Forelimb muscle (tissue), 1 donor: ENCODE measurements at regions not wholly inside any gene's neighbourhood (a gene's known extent, or its start where the extent isn't known, plus 50 kb on each side); places are given as distances from the start of the nearest gene placed in this dataset.

Source experiments
- DNase-seq: peaks from one replicate; pipeline ENCODE4 v3.0.0-alpha.2; 2013; ENCODE audit warnings: low read depth

DNA sequence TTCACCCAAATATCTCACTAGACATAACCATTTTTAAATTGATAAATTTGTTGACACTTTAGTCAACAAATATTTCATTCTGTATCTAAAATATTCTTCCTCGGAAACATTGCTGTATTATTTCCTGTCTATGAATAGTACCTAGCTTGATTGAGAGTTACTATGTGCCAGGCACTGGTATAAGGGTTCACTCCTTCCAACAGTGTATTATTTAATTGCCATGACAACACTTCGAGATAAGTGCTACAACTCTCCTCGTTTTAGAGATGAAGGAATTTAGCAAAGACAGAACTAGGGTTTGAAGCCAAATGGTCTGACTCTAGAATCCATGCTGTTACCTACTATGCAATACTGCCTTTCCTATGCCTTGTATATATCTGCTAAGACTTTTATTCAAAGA is 287.2 kb downstream of the YTHDC2 start:
- DNase-seq: no peak

DNA sequence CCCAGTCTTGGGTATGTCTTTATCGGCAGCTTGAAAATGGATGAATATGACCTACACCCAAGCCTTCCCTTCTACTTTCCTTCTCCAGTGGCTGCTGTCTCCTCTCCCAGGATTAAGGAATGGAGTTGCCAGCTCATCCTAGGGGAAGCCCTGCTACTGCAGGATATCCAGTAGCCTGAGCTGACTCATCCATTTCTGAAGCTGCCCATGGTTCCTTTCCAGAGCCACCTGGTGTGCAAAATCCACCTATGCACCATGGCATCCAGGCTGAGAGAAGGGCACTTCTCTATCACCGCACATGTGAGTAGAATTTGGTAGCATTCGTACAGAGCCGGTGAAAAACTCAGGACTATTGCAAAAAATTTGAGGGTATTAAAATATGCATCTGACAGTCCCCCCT is 290.8 kb downstream of the YTHDC2 start:
- no peak for DNase-seq

DNA sequence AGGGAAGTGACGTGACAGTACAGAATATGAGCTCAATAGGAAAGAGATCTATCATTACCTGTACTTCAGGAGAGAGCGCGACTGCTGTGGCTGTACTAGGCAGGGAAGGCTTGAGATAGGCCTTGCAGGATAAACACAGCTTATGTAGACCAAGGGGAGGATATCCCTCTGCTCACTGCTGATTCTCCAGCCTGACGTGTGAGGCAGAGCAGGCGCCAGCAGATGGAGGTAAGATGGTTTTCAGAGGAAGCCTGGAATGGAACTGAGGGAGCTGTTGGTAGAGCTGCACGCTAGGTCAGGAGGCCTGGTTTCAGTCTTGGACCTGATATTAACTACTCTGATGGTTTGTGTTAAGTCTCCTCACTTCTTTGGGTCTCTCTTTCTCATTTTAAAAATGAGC is 291.4 kb downstream of the YTHDC2 start:
- no peak for DNase-seq

GRCh38 chr5:113806250-113806649 is 292.8 kb downstream of the YTHDC2 start:
- DNase-seq: no peak

DNA sequence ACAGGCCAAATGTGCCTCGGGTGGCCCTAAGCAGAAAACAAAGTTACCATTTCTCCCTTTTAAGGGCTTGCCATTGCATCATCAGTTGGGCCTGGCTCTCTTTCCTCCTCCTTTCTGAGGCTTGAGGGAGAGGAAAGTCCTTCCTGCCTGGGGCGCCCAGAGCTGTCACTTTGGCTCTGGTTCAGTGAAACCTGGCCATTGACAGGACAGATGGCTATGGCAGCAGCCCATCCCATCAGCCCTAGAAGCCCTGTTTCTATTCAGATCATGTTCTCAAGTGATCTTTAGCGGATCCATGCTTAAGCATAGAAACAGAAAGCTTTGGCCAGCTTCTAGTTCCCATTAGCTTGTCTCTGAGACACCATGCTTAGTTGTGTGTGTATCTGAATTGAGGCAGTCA is 293.4 kb downstream of the YTHDC2 start:
- DNase-seq: no peak

DNA sequence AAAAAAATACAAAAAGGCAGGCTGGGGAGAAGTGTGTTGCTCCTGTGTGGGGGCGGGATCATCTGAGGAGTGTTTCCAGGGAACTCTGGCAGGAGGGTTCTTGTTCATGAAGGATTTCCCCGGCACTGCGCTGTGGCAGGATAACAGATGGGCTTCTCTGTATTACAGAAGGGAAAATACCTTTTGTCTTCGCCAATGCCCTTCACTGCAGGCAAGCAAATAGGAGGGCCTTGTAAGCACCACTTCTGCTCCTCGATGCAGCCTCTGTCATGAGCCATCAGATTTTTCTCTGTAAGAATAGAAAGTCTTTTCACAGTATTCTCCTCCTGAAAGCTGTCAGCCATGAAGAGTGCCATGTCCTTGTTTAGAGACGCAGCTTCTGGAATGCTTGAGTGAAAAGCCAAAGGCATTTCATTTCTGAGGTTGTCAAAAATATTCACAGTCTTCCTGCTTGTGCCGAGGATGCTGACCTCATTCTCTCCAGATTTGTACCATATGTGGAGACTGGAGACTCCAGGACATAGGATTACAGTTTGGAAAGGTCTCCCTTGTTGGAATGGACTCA is 294.0 kb downstream of the YTHDC2 start:
- DNase-seq: peak; percentile 84

DNA sequence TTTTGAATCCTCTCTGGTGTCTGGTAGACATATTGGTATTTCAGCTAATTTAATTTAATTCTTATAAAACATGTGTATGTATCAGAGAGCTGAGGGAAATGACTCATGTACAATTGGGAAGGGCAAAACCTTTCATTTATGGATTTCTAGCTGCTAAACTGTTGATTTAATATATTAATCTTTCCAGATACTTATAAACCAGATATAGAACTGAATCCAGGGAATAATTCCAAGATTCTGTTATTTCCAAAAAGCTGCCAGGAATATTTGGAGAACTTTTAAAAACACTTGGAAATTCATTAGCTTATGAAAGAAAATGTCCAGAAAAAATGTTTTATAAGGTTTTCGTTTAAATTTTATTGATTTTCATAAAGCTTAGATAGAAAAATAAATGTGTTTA is 295.5 kb downstream of the YTHDC2 start:
- DNase-seq: no peak

DNA sequence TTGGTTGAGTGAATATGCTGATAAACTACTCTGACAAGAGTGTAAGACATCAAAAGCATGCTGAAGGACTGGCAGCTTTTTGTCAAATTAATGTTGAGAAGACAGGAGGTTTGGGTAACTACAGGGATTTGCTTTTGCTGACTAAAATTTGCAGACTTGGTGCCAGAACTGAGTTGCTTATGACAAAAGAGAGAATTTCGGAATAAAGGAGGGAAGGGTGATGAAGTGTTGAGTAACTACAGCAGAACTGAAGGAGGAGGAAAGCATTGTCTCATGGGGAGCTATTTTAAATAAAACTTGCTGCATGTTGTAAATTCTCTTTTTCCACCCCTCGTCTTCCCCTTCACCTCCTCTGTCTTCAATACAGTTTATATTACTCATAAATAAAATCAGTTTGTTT is 296.1 kb downstream of the YTHDC2 start:
- DNase-seq: no peak

DNA sequence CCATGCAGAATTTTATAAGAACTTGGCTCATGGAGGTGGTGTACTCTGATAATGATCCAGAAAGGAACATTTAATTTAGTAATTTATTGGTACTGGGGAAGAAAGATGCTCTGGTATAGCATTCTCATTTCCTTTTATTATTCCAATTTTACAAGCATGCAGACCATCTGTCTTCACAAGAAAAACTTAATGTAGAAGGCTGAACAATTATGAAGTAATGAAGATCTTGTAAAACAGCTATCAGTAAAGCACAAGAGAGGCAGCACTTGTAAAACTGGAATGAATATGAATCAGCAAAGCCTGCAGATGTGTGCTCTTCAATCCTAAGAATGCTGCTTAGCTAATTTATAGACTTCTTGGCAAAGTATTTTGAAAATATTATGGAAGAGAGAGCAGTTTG is 300.0 kb downstream of the YTHDC2 start:
- no peak for DNase-seq

DNA sequence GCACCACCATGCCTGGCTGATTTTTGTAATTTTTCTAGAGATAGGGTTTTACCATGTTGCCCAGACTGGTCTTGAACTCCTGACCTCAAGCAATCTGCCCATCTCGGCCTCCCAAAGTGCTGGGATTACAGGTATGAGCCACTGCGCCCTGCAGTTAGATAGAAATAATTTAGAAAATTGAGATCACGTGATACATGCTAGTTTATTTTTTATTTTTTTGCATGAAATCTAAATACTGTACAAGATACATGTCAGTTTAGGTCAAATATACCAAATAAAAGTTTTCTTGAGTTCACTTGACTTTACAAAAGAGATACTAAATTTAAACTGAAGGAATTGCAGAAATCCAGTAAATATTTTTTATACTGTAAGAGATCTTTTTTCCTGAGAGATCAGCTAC is 304.2 kb downstream of the YTHDC2 start:
- DNase-seq: no peak

DNA sequence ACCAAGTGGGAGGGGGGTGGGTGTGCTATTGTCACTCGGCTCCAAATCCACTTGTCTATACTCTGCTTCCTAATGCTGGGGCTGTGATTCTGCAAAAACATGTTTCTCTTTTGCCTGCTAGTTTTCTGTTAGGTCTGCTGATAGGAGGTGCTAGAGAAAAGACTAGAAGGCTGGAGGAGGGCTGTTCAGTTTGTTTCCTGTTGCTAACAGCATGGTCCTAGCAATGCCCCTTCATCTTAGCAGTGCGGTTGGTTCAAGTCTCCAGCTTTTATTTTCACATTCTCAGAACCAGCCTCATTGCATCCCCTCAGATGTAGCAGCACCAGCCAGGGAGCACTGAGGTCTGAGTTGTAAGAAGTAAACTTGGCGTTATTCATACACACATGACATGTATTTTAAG is 310.2 kb downstream of the YTHDC2 start:
- no peak for DNase-seq

- no peak for DNase-seq
These were observed 310.8 kb downstream of the YTHDC2 start for GRCh38 chr5:113824307-113824706.

DNA sequence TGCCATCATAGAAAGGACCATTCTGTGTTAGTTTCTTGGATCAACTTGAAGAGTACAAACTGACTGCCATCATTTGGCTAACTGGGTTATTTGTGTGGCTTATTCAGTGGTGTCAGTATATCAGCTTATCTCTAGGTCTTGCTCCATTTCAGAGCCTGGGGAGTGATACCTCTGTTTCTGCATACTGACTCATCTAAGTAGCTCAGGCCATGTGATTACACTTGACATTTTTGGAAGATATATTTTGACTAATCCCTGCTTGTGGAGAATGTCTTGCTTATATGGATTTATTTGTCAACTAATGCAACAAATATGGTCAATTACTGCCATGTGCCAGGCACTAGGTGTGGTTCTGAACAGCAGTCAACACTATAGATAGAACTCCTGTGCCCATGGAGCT is 311.7 kb downstream of the YTHDC2 start:
- no peak for DNase-seq

DNA sequence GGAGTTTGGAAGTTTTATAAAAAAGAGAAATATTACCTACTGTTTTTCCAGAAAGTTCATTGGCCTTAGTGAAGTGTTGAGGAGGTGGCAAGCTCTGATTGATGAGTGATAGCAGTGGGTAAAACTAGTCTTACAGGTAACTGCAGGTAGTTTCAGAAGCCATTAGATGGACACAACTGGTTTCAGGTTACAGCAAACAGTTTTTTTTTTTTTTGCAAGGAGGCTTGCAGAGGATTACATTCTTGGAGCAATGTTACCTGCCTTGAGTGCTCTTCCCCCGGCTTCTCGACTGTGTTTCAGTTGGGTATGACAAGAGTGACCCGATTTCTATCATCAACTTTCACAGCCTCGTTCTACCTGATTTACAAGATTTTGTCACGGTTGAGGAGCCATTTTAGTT is 333.4 kb downstream of the YTHDC2 start:
- no peak for DNase-seq

- no peak for DNase-seq
These were observed 350.9 kb downstream of the YTHDC2 start for GRCh38 chr5:113864437-113864836.

DNA sequence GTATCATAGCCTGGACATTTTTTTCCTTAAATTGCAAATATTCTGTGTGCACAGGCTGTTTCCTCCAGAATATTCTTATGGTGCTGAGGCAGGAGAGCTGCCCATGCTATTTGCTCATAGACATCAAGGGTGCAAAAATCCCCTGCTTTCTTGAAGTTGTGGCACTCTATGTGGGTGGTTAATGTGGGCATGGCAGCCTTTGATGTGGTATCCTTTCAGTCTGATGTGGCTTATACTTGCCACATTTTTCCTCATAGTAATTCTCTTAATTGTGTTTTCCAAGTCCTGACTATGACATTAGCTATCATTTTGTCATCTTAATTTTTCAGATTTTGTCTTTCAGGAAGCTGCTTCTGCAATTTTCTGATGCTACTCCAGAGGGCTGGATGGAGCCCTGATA is 353.3 kb downstream of the YTHDC2 start:
- no peak for DNase-seq

GRCh38 chr5:113869611-113870010 is 356.1 kb downstream of the YTHDC2 start:
- DNase-seq: no peak

DNA sequence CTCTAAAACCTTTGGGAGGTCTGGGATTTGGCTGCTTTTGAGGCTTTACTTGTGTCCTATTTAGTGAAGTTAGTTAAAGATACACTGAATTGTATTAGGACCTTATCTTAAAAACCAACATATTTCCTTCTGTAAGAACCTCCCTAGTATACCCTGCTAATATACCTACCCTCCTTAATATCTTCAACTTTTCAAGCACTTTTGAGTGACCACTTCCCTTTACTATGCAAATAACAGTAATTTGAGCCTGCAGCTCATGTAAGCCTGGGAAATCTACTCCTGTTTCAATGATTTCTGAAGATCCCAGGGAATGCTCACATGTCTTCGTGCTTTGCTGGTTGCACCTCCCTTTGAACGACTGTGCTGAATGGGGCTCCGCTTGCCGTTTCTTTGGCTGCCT is 358.5 kb downstream of the YTHDC2 start:
- DNase-seq: no peak

GRCh38 chr5:113875096-113875495 is 361.6 kb downstream of the YTHDC2 start:
- DNase-seq: no peak

- DNase-seq: no peak
These were observed 378.0 kb downstream of the YTHDC2 start for GRCh38 chr5:113891491-113891890.

- no peak for DNase-seq
These were observed 383.3 kb downstream of the YTHDC2 start for GRCh38 chr5:113896789-113897188.

DNA sequence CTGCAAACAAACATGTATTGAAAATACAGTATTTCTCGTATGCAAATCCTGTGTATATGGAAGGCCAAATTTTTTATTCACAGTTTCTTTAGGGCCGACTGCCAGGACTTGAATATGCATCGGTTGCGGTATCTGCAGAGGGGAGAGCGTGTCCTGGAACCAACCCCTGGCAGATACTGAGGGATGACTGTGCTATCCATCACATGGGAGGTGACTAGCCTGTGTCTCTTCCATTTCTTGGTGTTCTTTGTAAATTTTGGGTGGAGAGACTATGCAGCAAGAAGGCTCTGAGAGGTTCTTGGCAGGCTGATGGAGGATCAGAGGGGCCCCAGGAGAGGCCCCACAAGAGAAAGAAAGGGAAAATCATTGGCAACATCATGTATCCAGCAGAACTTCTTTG is 384.3 kb downstream of the YTHDC2 start:
- peak; percentile 67 for DNase-seq

- DNase-seq: no peak
These were observed 386.6 kb downstream of the YTHDC2 start for GRCh38 chr5:113900141-113900540.

GRCh38 chr5:113900816-113901215 is 387.3 kb downstream of the YTHDC2 start:
- no peak for DNase-seq

- DNase-seq: no peak
These were observed 388.2 kb downstream of the YTHDC2 start for GRCh38 chr5:113901718-113902117.
